WI38 (cell line): ENCODE measurements at regions not wholly inside any gene's neighbourhood (a gene's known extent, or its start where the extent isn't known, plus 50 kb on each side); places are given as distances from the start of the nearest gene placed in this dataset.

ENCODE experiments used
- H3K4me3 ChIP-seq: 2 replicates; pipeline ENCODE4 v1.5.1; 2011; ENCODE audit warnings: low read depth, mild to moderate bottlenecking, control low read depth, low read length
- CTCF ChIP-seq: IDR thresholded peaks from 2 replicates; pipeline ENCODE4 v1.5.1; 2012; ENCODE audit warnings: low read depth, mild to moderate bottlenecking, control low read depth, low read length

- no peak for TF ChIP-seq CTCF
- H3K4me3 ChIP-seq: no peak overlapping the region
Measured at GRCh38 chr5:158619083-158619788, 480.5 kb downstream of the EBF1 start.

GRCh38 chr5:158618256-158618655, 481.5 kb downstream of the EBF1 start:
- TF ChIP-seq CTCF: no peak
- H3K4me3 ChIP-seq: no peak overlapping the region

- TF ChIP-seq CTCF: no peak
Measured at GRCh38 chr5:158616707-158617106, 483.0 kb downstream of the EBF1 start.

GRCh38 chr5:158614951-158615350, 484.8 kb downstream of the EBF1 start:
- no peak for TF ChIP-seq CTCF

More at GRCh38 chr5:158616707-158617106, 483.0 kb downstream of the EBF1 start:
- no peak overlapping the region for H3K4me3 ChIP-seq

GRCh38 chr5:158611581-158611980, 488.1 kb downstream of the EBF1 start:
- H3K4me3 ChIP-seq: no peak overlapping the region
- no peak for TF ChIP-seq CTCF

More at GRCh38 chr5:158614951-158615350, 484.8 kb downstream of the EBF1 start:
- no peak overlapping the region for H3K4me3 ChIP-seq

- no peak overlapping the region for H3K4me3 ChIP-seq
- TF ChIP-seq CTCF: no peak
Measured at GRCh38 chr5:158610051-158610415, 489.7 kb downstream of the EBF1 start.

- no peak for TF ChIP-seq CTCF
- no peak overlapping the region for H3K4me3 ChIP-seq
Measured at GRCh38 chr5:158609333-158610050, 490.2 kb downstream of the EBF1 start.
